ENCODE measurements at regions not wholly inside any gene's neighbourhood (a gene's known extent, or its start where the extent isn't known, plus 50 kb on each side); places are given as distances from the start of the nearest gene placed in this dataset.
A peak's percentile ranks its signal among the peaks of the same experiment; 100 is the strongest.
"Not testable (repeated sequence)": the region's sequence is repeated elsewhere in the genome, so short reads cannot be mapped to it uniquely, and the experiment has no call there.

- DNase-seq (ENCODE audit: low spot score) = peak; percentile 7
Observed at GRCh38 chr12:41663598-41664265, 475.6 kb downstream of the PDZRN4 start.

- DNase-seq (ENCODE audit: low spot score) = no peak
Observed at GRCh38 chr12:41661141-41661765, 473.1 kb downstream of the PDZRN4 start.

- no peak for DNase-seq (ENCODE audit: low spot score)
Observed at GRCh38 chr12:41656454-41656853, 468.3 kb downstream of the PDZRN4 start.

- DNase-seq (ENCODE audit: low spot score) = no peak
Observed at GRCh38 chr12:41653386-41654326, 465.5 kb downstream of the PDZRN4 start.

- no peak for DNase-seq (ENCODE audit: low spot score)
Observed at GRCh38 chr12:41652981-41653380, 464.9 kb downstream of the PDZRN4 start.

GRCh38 chr12:41645624-41646023 lies 457.5 kb downstream of the PDZRN4 start:
- no peak for DNase-seq (ENCODE audit: low spot score)

GRCh38 chr12:41642808-41643207 lies 454.7 kb downstream of the PDZRN4 start:
- DNase-seq (ENCODE audit: low spot score) = not testable (repeated sequence)

- DNase-seq (ENCODE audit: low spot score) = no peak
Observed at GRCh38 chr12:41636653-41637052, 448.5 kb downstream of the PDZRN4 start.

GRCh38 chr12:41635626-41636364 lies 447.7 kb downstream of the PDZRN4 start:
- DNase-seq (ENCODE audit: low spot score) = no peak

GRCh38 chr12:41634091-41634490 lies 446.0 kb downstream of the PDZRN4 start:
- DNase-seq (ENCODE audit: low spot score) = no peak

GRCh38 chr12:41629611-41630010 lies 441.5 kb downstream of the PDZRN4 start:
- DNase-seq (ENCODE audit: low spot score) = no peak

GRCh38 chr12:41627476-41627875 lies 439.4 kb downstream of the PDZRN4 start:
- no peak for DNase-seq (ENCODE audit: low spot score)

- no peak for DNase-seq (ENCODE audit: low spot score)
Observed at GRCh38 chr12:41624571-41624970, 436.5 kb downstream of the PDZRN4 start.
